CD4-positive, alpha-beta T cell (primary cell): ENCODE measurements at regions not wholly inside any gene's neighbourhood (a gene's known extent, or its start where the extent isn't known, plus 50 kb on each side); places are given as distances from the start of the nearest gene placed in this dataset.

Experiments used
- ATAC-seq: fragments of 200-7000 bp; cut with Tn5 transposase; one replicate; pipeline ENCODE4 v1.10.0; 2022; ENCODE audit warnings: mild to moderate bottlenecking; ENCODE audit not compliant: poor library complexity
- CTCF ChIA-PET: fragments of 350-600 bp; sonication (Branson Sonifier 250); formaldehyde crosslinking; loops from one replicate; lab custom pipeline; 2021; ENCODE audit warnings: antibody characterized with exemption, inconsistent platforms; lab: Charles Lee
- POLR2A ChIA-PET: fragments of 350-600 bp; sonication (Branson Sonifier 250); formaldehyde crosslinking; loops from one replicate; lab custom pipeline; 2021; ENCODE audit warnings: antibody characterized with exemption, inconsistent platforms; lab: Charles Lee
- DNase-seq, 14 experiments: peaks; one replicate each; pipeline ENCODE4 v3.0.0-alpha.2; 2013 to 2020; ENCODE audit warnings: mixed read lengths in 2 of 14
- H3K27ac ChIP-seq, 2 donors: one replicate each; pipeline versions ENCODE4 v1.5.1 to v1.7.0; 2013; ENCODE audit warnings: low read length in 2 of 2, low read depth in 1 of 2, mild to moderate bottlenecking in 1 of 2
- H3K27me3 ChIP-seq, 2 experiments: 1 replicate in 1 of 2; 2 replicates in 1 of 2; pipeline versions ENCODE4 v1.6.1 to v1.7.0; 2013; ENCODE audit warnings: low read length in 2 of 2, control low read depth in 1 of 2, mild to moderate bottlenecking in 1 of 2, moderate library complexity in 1 of 2; ENCODE audit not compliant: insufficient read depth in 2 of 2, control insufficient read depth in 1 of 2
- H3K36me3 ChIP-seq: one replicate; pipeline ENCODE4 v1.6.1; 2013; ENCODE audit warnings: low read length, control low read depth; ENCODE audit not compliant: insufficient read depth
- H3K4me1 ChIP-seq: one replicate; pipeline ENCODE4 v1.6.1; 2013; ENCODE audit warnings: low read length, control low read depth; ENCODE audit not compliant: insufficient read depth
- H3K4me3 ChIP-seq: one replicate; pipeline ENCODE4 v1.5.1; 2013; ENCODE audit warnings: mild to moderate bottlenecking, low read length, moderate library complexity
- H3K9me3 ChIP-seq, 2 experiments: 1 replicate in 1 of 2; 2 replicates in 1 of 2; pipeline versions ENCODE4 v1.6.1 to v1.7.0; 2013; ENCODE audit warnings: low read length in 2 of 2, mild to moderate bottlenecking in 2 of 2, control low read depth in 1 of 2, moderate library complexity in 1 of 2; ENCODE audit not compliant: control insufficient read depth in 1 of 2, insufficient read depth in 1 of 2
- H3K27ac Mint-ChIP-seq: one replicate; pipeline ENCODE4 v1.8.0; 2020; ENCODE audit warnings: mixed read lengths
- H3K27me3 Mint-ChIP-seq: one replicate; pipeline ENCODE4 v1.8.0; 2021; ENCODE audit warnings: mixed read lengths
- H3K36me3 Mint-ChIP-seq: one replicate; pipeline ENCODE4 v1.8.0; 2021; ENCODE audit warnings: low read depth, mixed read lengths
- H3K4me1 Mint-ChIP-seq: one replicate; pipeline ENCODE4 v1.8.0; 2021; ENCODE audit warnings: low read depth, mixed read lengths
- H3K4me3 Mint-ChIP-seq: one replicate; pipeline ENCODE4 v1.8.0; 2020; ENCODE audit warnings: mild to moderate bottlenecking, mixed read lengths
- H3K9me3 Mint-ChIP-seq: one replicate; pipeline ENCODE4 v1.8.0; 2020; ENCODE audit warnings: mixed read lengths
- intact Hi-C, 2 experiments: fragments of 100-400 bp; cut with DNase I in 1 of 2; cut with micrococcal nuclease in 1 of 2; formaldehyde crosslinking; loops; one replicate each; pipeline versions ENCODE4 v1.15.1 to v1.9.0; 2023 to 2025; cut with DNase I, micrococcal nuclease
- TF ChIP-seq, protein P1 (sequence below): fragments of 200-600 bp; IDR thresholded peaks from one replicate; pipeline ENCODE4 v1.8.0; 2022; ENCODE audit warnings: antibody characterized with exemption, mild to moderate bottlenecking

DNA sequence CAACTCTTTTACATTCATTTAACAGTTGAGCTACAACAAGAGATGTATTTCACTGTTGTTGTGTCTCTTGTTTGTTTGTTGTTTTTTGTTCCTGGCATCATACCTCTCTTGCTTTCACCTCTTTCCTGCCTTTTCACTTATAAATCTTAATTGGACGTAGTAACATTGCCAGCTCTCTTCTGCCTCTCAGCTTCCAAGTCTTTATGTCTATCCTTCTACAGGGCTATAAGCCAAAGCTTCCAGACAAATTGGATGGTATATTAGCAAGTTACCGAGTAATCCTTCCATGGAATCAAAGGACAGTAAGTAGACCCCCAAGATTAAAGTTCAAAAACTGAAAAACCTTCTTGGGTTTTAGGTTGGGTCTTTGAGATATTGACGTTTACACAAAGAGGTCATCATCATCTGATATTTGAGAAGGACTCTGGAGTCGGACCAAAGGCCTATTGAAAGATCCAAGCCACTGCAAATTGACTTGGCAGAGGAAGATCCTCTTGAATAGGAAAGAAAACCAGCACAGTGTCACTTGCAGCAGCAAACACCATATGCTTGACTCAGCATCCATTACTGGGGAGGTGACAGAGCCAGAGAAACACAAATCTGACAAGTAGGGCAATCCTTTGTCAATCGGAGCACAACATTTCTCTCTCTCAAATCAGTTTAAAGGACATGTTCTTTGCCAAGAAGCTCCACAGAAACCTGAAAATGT is 648.5 kb upstream of the NR2F2 start:
- TF ChIP-seq, protein P1, sequence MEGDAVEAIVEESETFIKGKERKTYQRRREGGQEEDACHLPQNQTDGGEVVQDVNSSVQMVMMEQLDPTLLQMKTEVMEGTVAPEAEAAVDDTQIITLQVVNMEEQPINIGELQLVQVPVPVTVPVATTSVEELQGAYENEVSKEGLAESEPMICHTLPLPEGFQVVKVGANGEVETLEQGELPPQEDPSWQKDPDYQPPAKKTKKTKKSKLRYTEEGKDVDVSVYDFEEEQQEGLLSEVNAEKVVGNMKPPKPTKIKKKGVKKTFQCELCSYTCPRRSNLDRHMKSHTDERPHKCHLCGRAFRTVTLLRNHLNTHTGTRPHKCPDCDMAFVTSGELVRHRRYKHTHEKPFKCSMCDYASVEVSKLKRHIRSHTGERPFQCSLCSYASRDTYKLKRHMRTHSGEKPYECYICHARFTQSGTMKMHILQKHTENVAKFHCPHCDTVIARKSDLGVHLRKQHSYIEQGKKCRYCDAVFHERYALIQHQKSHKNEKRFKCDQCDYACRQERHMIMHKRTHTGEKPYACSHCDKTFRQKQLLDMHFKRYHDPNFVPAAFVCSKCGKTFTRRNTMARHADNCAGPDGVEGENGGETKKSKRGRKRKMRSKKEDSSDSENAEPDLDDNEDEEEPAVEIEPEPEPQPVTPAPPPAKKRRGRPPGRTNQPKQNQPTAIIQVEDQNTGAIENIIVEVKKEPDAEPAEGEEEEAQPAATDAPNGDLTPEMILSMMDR: no peak
- CTCF ChIA-PET: no interaction called here

DNA sequence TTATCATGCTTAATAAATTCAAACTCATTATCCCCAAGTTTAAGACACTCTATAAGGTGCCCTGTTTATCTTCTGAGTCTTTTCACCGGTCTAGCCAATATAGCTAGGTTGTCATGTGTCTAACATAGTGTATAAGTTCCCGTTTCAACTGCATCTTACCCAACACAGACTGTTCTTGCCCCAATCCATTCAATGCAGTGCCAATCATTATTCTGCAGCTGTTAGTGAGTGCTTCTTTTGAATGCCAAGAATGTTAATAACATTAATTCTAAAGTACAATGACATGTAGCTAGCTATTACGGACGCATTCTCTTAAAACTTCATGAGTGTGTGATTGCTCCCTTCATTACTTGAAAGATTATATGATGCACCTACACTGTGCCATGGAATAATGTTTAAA is 646.4 kb upstream of the NR2F2 start:
- no peaks in the 10 kb centered on the region for H3K4me1 ChIP-seq
- H3K4me1 Mint-ChIP-seq: no peaks in the 10 kb centered on the region

More for the DNA sequence above, 648.5 kb upstream of the NR2F2 start:
- H3K4me1 ChIP-seq: no peaks in the 10 kb centered on the region
- H3K9me3 ChIP-seq: peaks cover 0 to 5% of the 10 kb centered on the region in 2 experiments
- H3K27me3 ChIP-seq: no peaks in the 10 kb centered on the region
- intact Hi-C loops: no loop called here
- DNase-seq (no peak), ATAC-seq (no peak)
- H3K27ac ChIP-seq: no peak overlapping the region
- Mint-ChIP-seq H3K4me3 (no peak overlapping the region), H3K4me1 (no peaks in the 10 kb centered on the region), H3K36me3 (no peaks in the 10 kb centered on the region), H3K27ac (no peak overlapping the region), H3K27me3 (no peaks in the 10 kb centered on the region), H3K9me3 (no peaks in the 10 kb centered on the region)
- no peaks in the 10 kb centered on the region for H3K36me3 ChIP-seq
- POLR2A ChIA-PET: no interaction called here
- H3K4me3 ChIP-seq: no peak overlapping the region

DNA sequence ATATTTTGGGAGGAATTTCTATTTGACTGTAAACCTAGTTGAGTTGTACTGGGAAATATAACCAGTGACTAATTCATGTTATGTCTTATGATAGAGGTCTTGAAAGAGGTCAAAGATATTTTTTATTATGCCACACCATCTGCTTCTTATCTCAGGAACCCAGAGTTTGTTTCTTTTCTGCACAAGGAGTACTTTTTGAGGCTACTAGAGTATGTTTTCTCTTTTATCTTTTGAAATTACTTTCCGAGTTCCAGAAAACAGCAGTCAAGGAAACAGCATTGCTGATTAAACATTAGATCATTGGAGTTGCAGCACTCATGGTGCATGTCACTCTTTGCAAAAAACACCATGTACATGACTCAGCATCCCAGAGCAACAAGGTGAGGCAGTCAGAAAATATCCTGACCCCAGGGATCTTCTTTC is 645.8 kb upstream of the NR2F2 start:
- Mint-ChIP-seq H3K27ac (no peak overlapping the region), H3K4me3 (no peak overlapping the region), H3K9me3 (no peaks in the 10 kb centered on the region), H3K27me3 (no peaks in the 10 kb centered on the region), H3K4me1 (no peaks in the 10 kb centered on the region), H3K36me3 (no peaks in the 10 kb centered on the region)
- Histone ChIP-seq H3K4me1 (no peaks in the 10 kb centered on the region), H3K4me3 (no peak overlapping the region), H3K27me3 (no peaks in the 10 kb centered on the region), H3K36me3 (no peaks in the 10 kb centered on the region), H3K27ac (no peak overlapping the region), H3K9me3 (peaks cover 0 to 3% of the 10 kb centered on the region in 2 experiments)
- intact Hi-C loops: no loop called here
- ChIA-PET CTCF (no interaction called here), POLR2A (no interaction called here)
- no peak for ATAC-seq
- DNase-seq: no peak
- TF ChIP-seq, protein P1: no peak

More for the DNA sequence above, 646.4 kb upstream of the NR2F2 start:
- Histone ChIP-seq H3K36me3 (no peaks in the 10 kb centered on the region), H3K27ac (no peak overlapping the region), H3K4me3 (no peak overlapping the region), H3K27me3 (no peaks in the 10 kb centered on the region), H3K9me3 (peaks cover 0 to 3% of the 10 kb centered on the region in 2 experiments)
- Mint-ChIP-seq H3K9me3 (no peaks in the 10 kb centered on the region), H3K4me3 (no peak overlapping the region), H3K27me3 (no peaks in the 10 kb centered on the region), H3K27ac (no peak overlapping the region), H3K36me3 (no peaks in the 10 kb centered on the region)
- no peak for ATAC-seq
- DNase-seq: no peak
- intact Hi-C loops: no loop called here
- ChIA-PET CTCF (no interaction called here), POLR2A (no interaction called here)
- TF ChIP-seq, protein P1: no peak
